ENCODE measurements at regions not wholly inside any gene's neighbourhood (a gene's known extent, or its start where the extent isn't known, plus 50 kb on each side); places are given as distances from the start of the nearest gene placed in this dataset.

DNA sequence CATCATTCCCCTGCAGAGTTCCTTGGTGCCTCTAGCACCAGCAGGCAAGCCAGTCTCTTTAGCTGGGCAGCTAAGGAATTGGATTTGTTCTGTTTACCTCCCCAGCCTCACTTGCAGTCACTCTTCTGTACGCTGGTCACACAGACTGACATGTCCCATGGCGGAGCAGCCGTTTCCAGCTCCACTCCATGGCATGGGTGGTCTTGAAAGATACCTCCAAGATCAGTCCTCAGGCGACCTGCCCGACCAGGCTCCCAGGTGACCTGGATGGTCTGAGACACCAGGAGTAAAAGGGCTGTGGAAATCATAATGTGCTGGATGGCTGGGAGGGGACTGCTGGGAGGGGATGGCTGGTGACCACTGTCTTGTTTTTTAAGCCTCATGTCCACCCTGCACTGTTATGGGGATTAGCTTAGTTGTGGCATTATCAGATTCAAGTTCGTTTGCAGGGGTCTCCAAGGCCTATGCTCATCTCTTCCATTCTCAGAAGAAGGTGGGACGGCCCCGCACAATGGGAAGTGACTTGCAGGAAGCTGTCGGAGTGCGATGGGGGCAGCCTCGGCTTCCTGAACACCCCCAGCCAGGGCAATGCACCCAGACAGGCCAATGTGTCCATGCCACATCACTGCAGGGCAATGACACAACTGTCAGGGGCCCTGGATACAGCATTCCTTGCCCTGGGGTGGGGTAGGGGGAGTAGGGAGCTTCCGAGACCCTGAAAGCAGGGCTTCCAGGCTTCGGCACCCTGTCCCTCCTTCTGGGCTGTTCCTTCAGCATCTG is 156.1 kb upstream of the MYCN start:
- Histone ChIP-seq H3K27me3 (ENCODE audit: control insufficient read depth, insufficient read depth, low read length) (no peaks in the 10 kb centered on the region), H3K4me3 (ENCODE audit: low read depth, low read length) (no peak overlapping the region), H3K9me3 (ENCODE audit: control insufficient read depth, insufficient read depth, low read length) (peaks cover 42% of the 10 kb centered on the region), H3K27ac (ENCODE audit: low read depth, low read length) (no peak overlapping the region)
- no peak for TF ChIP-seq CTCF (IDR thresholded peaks at IDR 0.05; ENCODE audit: low read depth, low read length)
- no peak for DNase-seq (ENCODE audit: low read depth, low spot score)
- POLR2A ChIA-PET, result no interaction called here
- CTCF ChIA-PET, result no interaction called here

- no peak for TF ChIP-seq CTCF (IDR thresholded peaks at IDR 0.05; ENCODE audit: low read depth, low read length)
- CTCF ChIA-PET, result no interaction called here
- H3K9me3 ChIP-seq (ENCODE audit: control insufficient read depth, insufficient read depth, low read length), result peaks cover 44% of the 10 kb centered on the region
Observed at GRCh38 chr2:15784886-15785801, 155.2 kb upstream of the MYCN start.

GRCh38 chr2:15786003-15786654 is 154.2 kb upstream of the MYCN start:
- TF ChIP-seq CTCF (IDR thresholded peaks at IDR 0.05; ENCODE audit: low read depth, low read length), result no peak
- Histone ChIP-seq H3K4me3 (ENCODE audit: low read depth, low read length) (no peak overlapping the region), H3K9me3 (ENCODE audit: control insufficient read depth, insufficient read depth, low read length) (peaks cover 49% of the 10 kb centered on the region), H3K27ac (ENCODE audit: low read depth, low read length) (no peak overlapping the region), H3K27me3 (ENCODE audit: control insufficient read depth, insufficient read depth, low read length) (no peaks in the 10 kb centered on the region)
- DNase-seq (ENCODE audit: low read depth, low spot score), result no peak
- ChIA-PET POLR2A (no interaction called here), CTCF (no interaction called here)

More at GRCh38 chr2:15784886-15785801, 155.2 kb upstream of the MYCN start:
- DNase-seq (ENCODE audit: low read depth, low spot score), result no peak
- no peak overlapping the region for H3K4me3 ChIP-seq (ENCODE audit: low read depth, low read length)
- no peak overlapping the region for H3K27ac ChIP-seq (ENCODE audit: low read depth, low read length)
- POLR2A ChIA-PET, result no interaction called here
- no peaks in the 10 kb centered on the region for H3K27me3 ChIP-seq (ENCODE audit: control insufficient read depth, insufficient read depth, low read length)

DNA sequence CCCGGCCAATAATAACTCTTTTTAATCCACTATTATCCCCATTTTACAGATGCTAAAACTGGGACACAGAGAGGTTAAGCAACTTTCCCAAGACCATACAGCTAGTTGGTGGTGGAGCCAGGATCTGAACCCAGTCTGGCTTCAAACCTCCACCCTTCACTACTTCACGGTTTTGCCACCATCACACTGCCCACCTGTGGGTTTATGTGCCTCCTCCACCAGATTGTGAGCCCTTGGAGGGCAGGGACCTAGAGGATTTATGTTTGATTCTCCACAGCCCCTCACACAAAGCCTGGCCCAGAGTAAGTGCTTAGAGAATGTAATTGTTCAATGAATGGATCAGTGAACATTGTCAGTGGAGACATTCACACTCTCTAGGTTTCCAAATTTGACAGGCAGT is 153.4 kb upstream of the MYCN start:
- H3K27me3 ChIP-seq (ENCODE audit: control insufficient read depth, insufficient read depth, low read length), result no peaks in the 10 kb centered on the region
- DNase-seq (ENCODE audit: low read depth, low spot score), result no peak
- H3K27ac ChIP-seq (ENCODE audit: low read depth, low read length), result no peak overlapping the region
- H3K4me3 ChIP-seq (ENCODE audit: low read depth, low read length), result no peak overlapping the region
- H3K9me3 ChIP-seq (ENCODE audit: control insufficient read depth, insufficient read depth, low read length), result peaks cover 47% of the 10 kb centered on the region
- CTCF ChIA-PET, result no interaction called here
- POLR2A ChIA-PET, result no interaction called here
- no peak for TF ChIP-seq CTCF (IDR thresholded peaks at IDR 0.05; ENCODE audit: low read depth, low read length)

All from AG04450 (cell line).